GM18867 (cell line): ENCODE measurements at regions not wholly inside any gene's neighbourhood (a gene's known extent, or its start where the extent isn't known, plus 50 kb on each side); places are given as distances from the start of the nearest gene placed in this dataset.
"Not testable (repeated sequence)": the region's sequence is repeated elsewhere in the genome, so short reads cannot be mapped to it uniquely, and the experiment has no call there.

ENCODE experiments used
- ATAC-seq: cut with Tn5 transposase; IDR thresholded peaks from one replicate; pipeline ENCODE4 v1.9.1; 2021; ENCODE audit warnings: mild to moderate bottlenecking, moderate library complexity; ENCODE audit not compliant: unreplicated experiment

DNA sequence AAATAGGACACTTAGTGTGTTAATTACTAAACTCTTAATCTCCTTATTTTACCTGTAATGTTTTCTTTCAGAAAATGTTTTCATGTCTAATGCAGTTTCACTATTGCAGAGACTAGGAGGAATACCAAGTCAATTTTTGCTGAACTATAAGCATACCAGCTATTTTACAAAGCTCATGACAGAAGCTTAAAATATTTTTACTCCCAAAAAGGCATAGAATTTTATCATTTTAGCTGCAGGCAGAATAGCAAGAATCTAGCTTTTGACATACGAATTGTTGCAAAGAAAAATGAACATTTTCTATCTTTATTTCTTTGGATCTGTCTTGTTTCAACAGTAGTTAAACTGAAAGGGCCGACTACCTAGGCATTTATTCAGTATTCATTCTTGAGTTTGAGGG, 366.9 kb downstream of the FAT3 start:
- ATAC-seq: no peak

- ATAC-seq: no peak
These were observed 369.6 kb downstream of the FAT3 start for GRCh38 chr11:92594251-92594650.

GRCh38 chr11:92595052-92595451, 370.4 kb downstream of the FAT3 start:
- no peak for ATAC-seq

GRCh38 chr11:92596596-92597317, 372.1 kb downstream of the FAT3 start:
- no peak for ATAC-seq

DNA sequence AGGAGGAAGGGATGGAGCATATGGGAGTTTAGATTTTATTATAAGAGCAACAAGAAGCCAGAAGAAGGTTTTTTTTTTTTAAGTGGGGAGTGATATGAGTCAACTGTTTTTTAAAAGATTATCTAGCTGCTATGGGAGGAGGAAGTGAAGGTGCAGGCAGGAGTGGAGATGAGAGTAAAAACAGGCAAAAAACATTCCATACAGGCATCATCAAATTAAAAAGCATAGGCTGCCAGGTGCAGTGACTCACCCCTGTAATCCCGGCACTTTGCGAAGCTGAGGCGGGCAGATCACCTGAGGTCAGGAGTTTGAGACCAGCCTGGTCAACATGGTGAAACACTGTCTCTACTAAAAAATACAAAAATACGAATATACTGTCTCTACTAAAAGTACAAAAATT, 368.4 kb upstream of the MTNR1B start:
- ATAC-seq: no peak

- no peak for ATAC-seq
These were observed 363.8 kb upstream of the MTNR1B start for GRCh38 chr11:92605667-92606066.

DNA sequence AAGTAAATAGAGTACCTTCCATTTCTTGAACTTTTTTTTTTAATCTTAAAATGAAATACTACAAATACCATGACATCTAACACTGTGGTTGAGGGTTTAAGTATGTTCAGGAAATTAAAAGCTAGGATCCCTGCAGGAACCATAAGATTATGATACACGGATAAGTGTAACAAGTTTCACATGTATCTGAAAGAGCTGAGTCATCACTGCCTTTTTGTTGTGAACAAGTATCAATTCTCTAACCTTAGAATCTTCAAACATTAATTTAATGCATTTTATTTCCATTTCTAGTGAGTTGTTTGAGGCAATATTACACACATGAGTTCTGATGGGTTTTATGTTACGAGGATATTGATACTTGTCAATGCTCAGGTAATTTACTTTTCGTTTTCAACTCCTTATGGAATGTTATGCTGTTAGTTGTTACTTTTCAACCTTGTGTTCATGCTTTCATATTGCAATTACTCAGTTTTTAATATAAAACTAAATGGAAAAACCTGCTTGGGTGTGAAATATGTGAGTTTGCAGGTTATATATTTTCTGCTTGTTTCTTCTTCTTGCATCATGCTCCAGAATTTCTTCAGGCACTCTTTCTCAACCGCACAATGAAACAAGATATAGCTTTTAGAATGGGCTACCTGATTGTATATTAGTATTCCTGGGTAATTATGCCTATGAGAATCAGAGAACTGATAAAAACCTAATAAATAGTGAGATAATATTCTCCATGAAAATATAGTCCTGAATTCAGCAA, 361.3 kb upstream of the MTNR1B start:
- ATAC-seq: no peak

GRCh38 chr11:92611157-92611556, 358.3 kb upstream of the MTNR1B start:
- no peak for ATAC-seq

DNA sequence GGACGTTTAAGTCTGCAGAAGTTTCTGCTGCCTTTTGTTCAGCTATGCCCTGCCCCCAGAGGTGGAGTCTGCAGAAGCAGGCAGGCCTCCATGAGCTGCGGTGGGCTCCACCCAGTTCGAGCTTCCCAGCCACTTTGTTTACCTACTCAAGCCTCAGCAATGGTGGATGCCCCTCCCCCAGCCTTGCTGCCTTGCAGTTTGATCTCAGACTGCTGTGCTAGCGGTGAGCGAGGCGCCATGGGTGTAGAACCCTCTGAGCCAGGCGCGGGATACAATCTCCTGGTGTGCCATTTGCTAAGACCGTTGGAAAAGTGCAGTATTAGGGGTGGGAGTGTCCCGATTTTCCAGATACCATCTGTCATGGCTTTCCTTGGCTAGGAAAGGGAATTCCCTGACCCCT, 351.4 kb upstream of the MTNR1B start:
- ATAC-seq: not testable (repeated sequence)

GRCh38 chr11:92623055-92623454, 346.4 kb upstream of the MTNR1B start:
- no peak for ATAC-seq

GRCh38 chr11:92625894-92626293, 343.6 kb upstream of the MTNR1B start:
- no peak for ATAC-seq

GRCh38 chr11:92626624-92627023, 342.8 kb upstream of the MTNR1B start:
- ATAC-seq: no peak

DNA sequence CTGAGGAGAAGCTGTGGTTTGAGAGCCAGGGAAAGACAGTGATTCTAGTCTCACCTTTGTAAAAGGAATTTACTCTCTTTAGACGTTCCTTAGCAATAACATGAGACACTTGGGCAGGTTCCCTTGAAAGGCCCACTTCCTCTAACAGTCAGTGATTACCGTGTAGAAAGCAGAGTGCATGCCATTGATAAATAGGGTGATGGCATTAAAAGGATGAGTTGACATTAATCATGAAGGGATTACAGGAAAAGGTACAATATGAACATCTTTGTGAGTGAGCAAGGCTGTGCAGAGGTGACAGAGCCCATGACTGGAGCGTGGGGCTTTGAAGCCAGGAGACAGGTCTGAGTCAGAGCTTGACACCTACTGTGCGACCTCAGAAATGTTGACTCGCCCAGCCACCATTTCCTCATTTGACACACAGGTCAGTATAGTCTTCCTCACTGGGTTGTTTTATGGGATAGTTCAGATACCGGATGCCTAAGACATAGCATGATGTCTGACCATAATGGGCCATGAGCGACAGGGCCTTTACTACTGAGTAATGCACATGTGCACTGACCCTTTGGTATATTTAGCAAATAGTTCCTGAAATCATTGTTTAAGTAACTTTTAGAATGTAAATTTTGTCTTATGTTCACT, 341.7 kb upstream of the MTNR1B start:
- ATAC-seq: no peak

- ATAC-seq: no peak
These were observed 340.8 kb upstream of the MTNR1B start for GRCh38 chr11:92628401-92629292.

DNA sequence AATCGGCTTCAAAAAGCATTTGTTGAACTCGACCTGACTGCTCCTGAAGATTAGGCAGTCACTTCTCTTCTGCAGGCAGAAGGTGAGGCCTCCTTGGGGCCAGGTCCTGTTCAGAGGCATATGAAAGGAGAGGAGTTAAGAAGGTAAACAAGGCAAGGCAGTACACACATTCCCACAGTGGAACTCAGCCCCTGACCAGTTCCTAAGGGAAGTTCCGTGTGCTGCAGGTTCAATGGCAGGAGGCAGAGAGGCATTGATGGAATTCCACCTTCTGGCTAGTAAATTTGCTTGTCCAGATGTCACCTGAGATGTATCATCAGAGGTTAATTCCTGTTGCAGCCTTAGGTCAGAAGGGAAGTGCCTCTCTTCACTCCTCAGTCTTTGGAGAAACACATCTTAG, 337.0 kb upstream of the MTNR1B start:
- no peak for ATAC-seq

DNA sequence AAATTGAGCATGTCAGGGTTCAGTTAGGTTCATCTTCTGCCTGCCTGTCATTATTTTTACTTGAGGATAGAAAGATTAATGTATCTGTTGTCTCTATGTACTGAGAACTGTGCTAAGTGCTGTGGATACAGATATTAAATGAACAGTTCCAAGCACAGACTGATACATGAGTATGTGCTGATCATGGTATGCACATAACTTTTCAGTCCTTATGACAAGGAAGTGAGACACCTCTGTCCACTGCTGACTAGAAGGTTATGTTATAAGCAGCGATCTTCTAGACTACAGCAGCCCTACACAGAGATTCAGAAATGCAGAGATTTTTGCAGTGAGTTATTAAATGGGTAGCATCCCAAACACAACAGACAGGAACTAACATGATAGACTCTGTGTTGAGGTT, 335.6 kb upstream of the MTNR1B start:
- ATAC-seq: no peak

DNA sequence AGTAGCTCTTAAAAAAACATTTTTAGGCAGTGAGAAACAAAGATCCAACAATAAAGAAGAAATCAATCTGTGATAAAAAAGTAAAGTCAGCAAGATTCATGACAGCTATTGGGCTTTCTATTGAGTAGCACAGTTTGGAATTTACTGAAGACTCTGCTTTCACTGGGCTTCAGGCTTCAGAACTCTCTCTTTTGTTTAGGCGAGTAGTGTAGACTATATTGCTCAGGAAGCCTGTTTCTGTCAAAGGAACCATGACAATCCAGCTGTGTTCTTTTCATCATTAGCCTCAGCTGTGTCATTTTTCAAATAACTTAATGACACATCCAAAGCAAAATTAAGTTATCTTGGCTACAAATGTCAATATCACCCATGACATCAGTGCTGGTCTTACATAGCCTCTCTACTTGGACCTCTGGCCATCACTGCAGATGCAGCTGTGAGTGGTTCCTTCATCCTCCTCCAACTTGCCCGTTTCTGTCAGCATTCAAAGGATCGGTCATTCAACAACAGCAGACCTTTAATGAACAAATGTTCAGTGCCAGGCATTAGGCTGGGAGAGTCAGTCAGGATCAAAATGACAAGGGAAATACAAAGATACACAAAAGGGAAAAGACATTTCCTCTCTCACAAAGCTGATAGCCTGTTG, 332.8 kb upstream of the MTNR1B start:
- ATAC-seq: no peak

GRCh38 chr11:92638678-92639077, 330.8 kb upstream of the MTNR1B start:
- no peak for ATAC-seq

DNA sequence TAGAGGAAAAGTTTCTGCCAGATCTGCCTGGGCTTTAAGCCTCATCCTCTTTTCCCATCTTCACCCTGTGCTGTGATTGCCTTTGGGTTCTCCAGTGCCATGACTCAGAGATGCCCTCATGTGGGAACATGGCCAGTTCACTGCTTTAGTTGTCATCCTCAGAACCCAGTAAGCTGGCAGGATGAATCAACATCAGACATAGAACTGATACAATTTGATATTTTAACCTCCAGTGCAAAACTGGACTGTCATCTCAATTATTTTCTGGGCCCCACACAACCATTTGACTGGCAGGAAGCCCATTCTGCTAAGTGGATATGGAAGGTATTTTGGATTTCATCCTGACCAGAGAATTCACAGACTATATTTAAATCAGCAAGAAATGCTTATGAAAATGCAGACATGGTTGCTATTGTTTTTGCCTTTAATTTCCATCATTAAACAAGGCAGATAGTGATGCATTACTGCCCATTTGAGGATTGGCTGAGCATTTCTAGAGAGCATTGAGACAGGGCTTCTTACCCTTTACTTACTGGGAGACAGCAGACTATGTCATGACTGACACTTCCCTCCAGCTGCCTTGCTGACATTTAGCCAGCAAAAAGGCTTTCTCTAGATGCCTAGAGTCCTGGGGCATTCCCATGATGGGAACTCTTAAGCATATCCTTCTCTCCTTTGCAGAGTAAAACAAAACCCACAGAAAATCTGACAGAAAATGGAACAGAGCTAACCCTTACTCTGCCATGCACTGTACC, 327.1 kb upstream of the MTNR1B start:
- no peak for ATAC-seq

DNA sequence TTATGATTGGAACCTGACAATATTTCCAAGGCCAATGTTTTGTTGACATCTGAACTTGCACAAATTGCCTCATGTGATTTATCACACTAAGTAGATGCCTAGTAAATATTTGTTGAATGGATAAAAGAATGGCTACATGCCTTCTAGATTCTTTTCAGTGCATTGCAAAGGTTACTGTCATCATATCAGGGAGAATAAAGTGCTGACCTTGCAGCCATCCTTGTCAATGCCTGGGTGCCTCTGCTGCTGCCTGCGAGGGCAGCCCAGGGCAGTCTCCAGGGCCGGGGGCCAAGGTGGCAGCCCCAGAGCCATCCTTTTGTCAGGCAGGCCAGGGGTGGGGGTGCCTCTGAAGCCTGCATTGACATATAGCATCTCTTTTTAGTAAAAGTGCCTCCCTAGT, 325.6 kb upstream of the MTNR1B start:
- ATAC-seq: no peak
